ENCODE measurements at regions not wholly inside any gene's neighbourhood (a gene's known extent, or its start where the extent isn't known, plus 50 kb on each side); places are given as distances from the start of the nearest gene placed in this dataset.

- H2AFZ ChIP-seq (ENCODE audit: low read depth, low read length) = no peak overlapping the region
- H3K9ac ChIP-seq (ENCODE audit: low read length) = no peak overlapping the region
- H3K9me2 ChIP-seq (ENCODE audit: insufficient read depth, low read length) = no peaks in the 10 kb centered on the region
- H4K20me1 ChIP-seq (ENCODE audit: insufficient read depth) = no peaks in the 10 kb centered on the region
- no peak overlapping the region for H3K27ac ChIP-seq (ENCODE audit: low read length)
- no peaks in the 10 kb centered on the region for H3F3A ChIP-seq (ENCODE audit: insufficient read depth, low read length, poor library complexity, severe bottlenecking)
- H3K79me2 ChIP-seq (replicated peaks; ENCODE audit: insufficient read depth, low read length) = no peaks in the 10 kb centered on the region
- H3K27me3 ChIP-seq (ENCODE audit: insufficient read depth, low read depth, low read length) = no peaks in the 10 kb centered on the region
- H3K4me2 ChIP-seq (ENCODE audit: low read length) = no peak overlapping the region
- TF ChIP-seq TAF1 (IDR thresholded peaks at IDR 0.05; ENCODE audit: low read depth) = no peak
- no peak for TF ChIP-seq POLR2AphosphoS5 (IDR thresholded peaks at IDR 0.05)
- TF ChIP-seq, protein P1, sequence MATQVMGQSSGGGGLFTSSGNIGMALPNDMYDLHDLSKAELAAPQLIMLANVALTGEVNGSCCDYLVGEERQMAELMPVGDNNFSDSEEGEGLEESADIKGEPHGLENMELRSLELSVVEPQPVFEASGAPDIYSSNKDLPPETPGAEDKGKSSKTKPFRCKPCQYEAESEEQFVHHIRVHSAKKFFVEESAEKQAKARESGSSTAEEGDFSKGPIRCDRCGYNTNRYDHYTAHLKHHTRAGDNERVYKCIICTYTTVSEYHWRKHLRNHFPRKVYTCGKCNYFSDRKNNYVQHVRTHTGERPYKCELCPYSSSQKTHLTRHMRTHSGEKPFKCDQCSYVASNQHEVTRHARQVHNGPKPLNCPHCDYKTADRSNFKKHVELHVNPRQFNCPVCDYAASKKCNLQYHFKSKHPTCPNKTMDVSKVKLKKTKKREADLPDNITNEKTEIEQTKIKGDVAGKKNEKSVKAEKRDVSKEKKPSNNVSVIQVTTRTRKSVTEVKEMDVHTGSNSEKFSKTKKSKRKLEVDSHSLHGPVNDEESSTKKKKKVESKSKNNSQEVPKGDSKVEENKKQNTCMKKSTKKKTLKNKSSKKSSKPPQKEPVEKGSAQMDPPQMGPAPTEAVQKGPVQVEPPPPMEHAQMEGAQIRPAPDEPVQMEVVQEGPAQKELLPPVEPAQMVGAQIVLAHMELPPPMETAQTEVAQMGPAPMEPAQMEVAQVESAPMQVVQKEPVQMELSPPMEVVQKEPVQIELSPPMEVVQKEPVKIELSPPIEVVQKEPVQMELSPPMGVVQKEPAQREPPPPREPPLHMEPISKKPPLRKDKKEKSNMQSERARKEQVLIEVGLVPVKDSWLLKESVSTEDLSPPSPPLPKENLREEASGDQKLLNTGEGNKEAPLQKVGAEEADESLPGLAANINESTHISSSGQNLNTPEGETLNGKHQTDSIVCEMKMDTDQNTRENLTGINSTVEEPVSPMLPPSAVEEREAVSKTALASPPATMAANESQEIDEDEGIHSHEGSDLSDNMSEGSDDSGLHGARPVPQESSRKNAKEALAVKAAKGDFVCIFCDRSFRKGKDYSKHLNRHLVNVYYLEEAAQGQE (IDR thresholded peaks at IDR 0.05; ENCODE audit: borderline replicate concordance) = no peak
- TF ChIP-seq CTCF (IDR thresholded peaks at IDR 0.05; ENCODE audit: poor library complexity, severe bottlenecking) = no peak
- TF ChIP-seq EZH2 (IDR thresholded peaks at IDR 0.05; ENCODE audit: borderline replicate concordance, insufficient read depth, low read length, poor library complexity, severe bottlenecking) = no peak
- no peak for TF ChIP-seq EP300 (conservative IDR thresholded peaks at IDR 0.05; ENCODE audit: poor library complexity, severe bottlenecking)
- no peak for TF ChIP-seq SMC3 (conservative IDR thresholded peaks at IDR 0.05; ENCODE audit: poor library complexity)
- no peak for TF ChIP-seq RAD21 (conservative IDR thresholded peaks at IDR 0.05)
- TF ChIP-seq MXI1 (conservative IDR thresholded peaks at IDR 0.05; ENCODE audit: poor library complexity, severe bottlenecking) = no peak
- no peaks in the 10 kb centered on the region for H3K36me3 ChIP-seq (ENCODE audit: insufficient read depth, low read length)
- no peaks in the 10 kb centered on the region for H3K9me3 ChIP-seq (ENCODE audit: low read length)
- no peak overlapping the region for H3K4me3 ChIP-seq (ENCODE audit: low read length)
Measured at GRCh38 chr6:22666021-22666420, 96.7 kb downstream of the HDGFL1 start.

DNA sequence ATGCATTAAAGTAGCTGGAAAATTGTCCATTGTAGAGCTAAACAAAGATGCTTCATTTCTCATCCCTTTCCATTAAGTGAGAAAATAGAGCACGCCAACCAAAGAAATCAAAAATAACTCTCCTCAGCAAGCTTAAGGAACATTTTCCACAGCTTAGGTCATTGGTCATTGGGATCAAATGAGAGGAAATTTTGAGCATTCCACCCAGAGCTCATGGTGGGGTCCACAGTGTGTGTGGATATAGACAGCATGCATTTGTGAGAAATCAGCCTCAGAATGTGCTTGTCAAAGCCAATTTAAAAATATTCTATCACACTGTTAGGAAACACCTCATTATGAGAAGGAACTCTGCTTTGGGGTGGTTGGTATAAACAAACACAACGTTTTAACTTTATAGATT, 97.2 kb downstream of the HDGFL1 start:
- Histone ChIP-seq H3F3A (ENCODE audit: insufficient read depth, low read length, poor library complexity, severe bottlenecking) (no peaks in the 10 kb centered on the region), H3K9me2 (ENCODE audit: insufficient read depth, low read length) (no peaks in the 10 kb centered on the region), H3K36me3 (ENCODE audit: insufficient read depth, low read length) (no peaks in the 10 kb centered on the region), H3K9ac (ENCODE audit: low read length) (no peak overlapping the region), H3K79me2 (replicated peaks; ENCODE audit: insufficient read depth, low read length) (no peaks in the 10 kb centered on the region), H3K27me3 (ENCODE audit: insufficient read depth, low read depth, low read length) (no peaks in the 10 kb centered on the region), H3K27ac (ENCODE audit: low read length) (no peak overlapping the region), H4K20me1 (ENCODE audit: insufficient read depth) (no peaks in the 10 kb centered on the region), H3K4me3 (ENCODE audit: low read length) (no peak overlapping the region), H2AFZ (ENCODE audit: low read depth, low read length) (no peak overlapping the region), H3K9me3 (ENCODE audit: low read length) (no peaks in the 10 kb centered on the region), H3K4me2 (ENCODE audit: low read length) (no peak overlapping the region)
- no peak for TF ChIP-seq EP300 (conservative IDR thresholded peaks at IDR 0.05; ENCODE audit: poor library complexity, severe bottlenecking)

DNA sequence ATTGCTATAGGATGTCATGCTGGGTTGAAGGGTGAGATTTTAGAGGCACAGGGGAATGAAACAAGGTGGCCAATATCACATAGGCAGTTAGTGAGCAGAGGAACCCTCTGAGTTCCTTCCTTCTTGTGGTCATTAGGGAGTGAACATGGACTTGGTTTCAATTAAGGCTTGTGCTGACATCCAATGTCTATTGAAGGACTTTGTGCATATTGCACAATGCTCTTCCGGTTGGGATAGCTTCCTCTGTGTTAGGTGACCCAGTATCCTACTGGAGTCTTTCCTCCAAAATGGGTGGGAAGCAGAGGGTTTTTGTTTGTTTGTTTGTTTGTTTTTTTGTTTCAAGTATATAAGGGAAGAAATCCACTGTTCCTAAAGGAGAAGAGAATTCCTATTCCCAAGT, 98.5 kb downstream of the HDGFL1 start:
- no peaks in the 10 kb centered on the region for H3K9me2 ChIP-seq (ENCODE audit: insufficient read depth, low read length)
- H3K4me3 ChIP-seq (ENCODE audit: low read length) = no peak overlapping the region
- H3K9me3 ChIP-seq (ENCODE audit: low read length) = no peaks in the 10 kb centered on the region
- H3K9ac ChIP-seq (ENCODE audit: low read length) = no peak overlapping the region
- H3K36me3 ChIP-seq (ENCODE audit: insufficient read depth, low read length) = no peaks in the 10 kb centered on the region
- no peaks in the 10 kb centered on the region for H3F3A ChIP-seq (ENCODE audit: insufficient read depth, low read length, poor library complexity, severe bottlenecking)
- H3K27me3 ChIP-seq (ENCODE audit: insufficient read depth, low read depth, low read length) = no peaks in the 10 kb centered on the region
- TF ChIP-seq CTCF (IDR thresholded peaks at IDR 0.05; ENCODE audit: poor library complexity, severe bottlenecking) (no peak), EZH2 (IDR thresholded peaks at IDR 0.05; ENCODE audit: borderline replicate concordance, insufficient read depth, low read length, poor library complexity, severe bottlenecking) (no peak), MXI1 (conservative IDR thresholded peaks at IDR 0.05; ENCODE audit: poor library complexity, severe bottlenecking) (no peak), RAD21 (conservative IDR thresholded peaks at IDR 0.05) (no peak), EP300 (conservative IDR thresholded peaks at IDR 0.05; ENCODE audit: poor library complexity, severe bottlenecking) (no peak), TAF1 (IDR thresholded peaks at IDR 0.05; ENCODE audit: low read depth) (no peak), SMC3 (conservative IDR thresholded peaks at IDR 0.05; ENCODE audit: poor library complexity) (no peak), POLR2AphosphoS5 (IDR thresholded peaks at IDR 0.05) (no peak)
- TF ChIP-seq, protein P1 (IDR thresholded peaks at IDR 0.05; ENCODE audit: borderline replicate concordance) = no peak
- no peak overlapping the region for H3K4me2 ChIP-seq (ENCODE audit: low read length)
- no peak overlapping the region for H3K27ac ChIP-seq (ENCODE audit: low read length)
- H2AFZ ChIP-seq (ENCODE audit: low read depth, low read length) = no peak overlapping the region
- H3K79me2 ChIP-seq (replicated peaks; ENCODE audit: insufficient read depth, low read length) = no peaks in the 10 kb centered on the region
- no peaks in the 10 kb centered on the region for H4K20me1 ChIP-seq (ENCODE audit: insufficient read depth)

Data from neural cell (in vitro differentiated cells).